SK-N-DZ (cell line): ENCODE measurements at regions not wholly inside any gene's neighbourhood (a gene's known extent, or its start where the extent isn't known, plus 50 kb on each side); places are given as distances from the start of the nearest gene placed in this dataset.
A peak's percentile ranks its signal among the peaks of the same experiment; 100 is the strongest.

Experiments
- DNase-seq: peaks from one replicate; pipeline ENCODE4 v3.0.0-alpha.2; 2015; ENCODE audit warnings: low spot score

DNA sequence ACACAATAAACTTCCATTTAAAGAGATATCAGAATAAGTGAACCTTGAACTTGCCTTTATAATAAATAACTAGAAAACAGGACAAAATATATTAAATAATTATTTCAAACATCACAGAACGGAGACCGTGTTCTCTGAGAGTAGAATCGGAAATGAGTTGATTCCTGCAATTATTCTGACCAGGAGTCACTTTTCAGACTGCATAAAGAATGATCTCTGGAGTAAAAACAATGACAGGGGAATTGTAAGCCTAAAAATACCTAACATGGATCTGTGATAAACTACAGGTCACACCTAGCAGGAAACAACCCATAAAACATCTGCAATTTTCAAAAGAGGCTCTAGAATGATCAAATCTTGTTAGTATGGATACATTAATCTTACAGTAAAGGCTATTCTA, 577.5 kb upstream of the SORCS1 start:
- no peak for DNase-seq

DNA sequence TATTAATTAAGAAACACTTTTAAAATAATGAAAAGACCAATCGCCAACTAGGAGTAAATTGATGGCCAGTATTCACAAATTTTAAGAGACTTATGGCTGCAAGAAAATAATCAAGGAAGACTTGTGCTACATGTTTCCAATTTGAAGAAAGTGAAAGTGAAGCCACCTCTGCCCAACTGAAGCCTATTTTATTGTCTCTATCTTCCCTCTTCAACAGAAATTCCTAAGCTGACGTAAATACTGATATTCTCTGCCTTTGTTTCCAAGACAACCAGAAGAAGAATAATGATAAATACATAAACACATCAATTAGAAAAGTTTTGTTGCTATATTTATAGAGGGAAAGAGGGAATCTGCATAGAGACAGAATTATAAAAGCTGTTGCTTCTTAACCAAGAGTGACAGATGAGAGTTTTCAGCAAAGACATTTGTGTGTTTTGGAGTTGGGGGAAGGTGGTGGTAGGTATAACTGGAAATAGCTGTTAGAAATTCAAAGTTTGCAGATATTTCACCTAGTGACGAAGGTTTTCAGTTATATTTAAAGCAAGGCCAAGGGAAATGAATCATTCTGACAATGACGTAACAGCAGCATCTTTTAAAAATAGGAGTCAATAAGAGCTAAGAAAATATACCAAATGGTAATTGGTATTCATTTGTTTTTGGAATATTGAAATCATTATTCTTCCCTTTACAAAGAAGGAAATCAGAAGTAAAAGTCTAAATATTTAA, 576.6 kb upstream of the SORCS1 start:
- DNase-seq: no peak

DNA sequence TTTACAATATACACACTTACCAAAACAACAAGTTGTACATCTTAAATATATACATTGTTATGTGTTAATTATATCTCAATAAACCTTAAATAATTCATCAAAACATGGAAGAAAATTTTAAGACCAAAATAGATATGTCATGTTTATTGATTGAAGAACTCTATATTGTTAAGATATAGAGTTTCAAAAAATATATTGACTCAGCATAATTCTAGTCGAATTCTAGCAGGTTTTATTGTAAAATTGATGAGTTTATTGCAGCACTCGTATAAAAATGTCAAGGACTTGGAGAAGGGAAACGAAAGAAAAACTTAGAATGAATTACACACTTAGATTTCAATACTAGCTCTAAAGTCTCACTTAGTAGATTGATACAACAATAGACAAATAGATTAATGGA, 575.4 kb upstream of the SORCS1 start:
- no peak for DNase-seq

DNA sequence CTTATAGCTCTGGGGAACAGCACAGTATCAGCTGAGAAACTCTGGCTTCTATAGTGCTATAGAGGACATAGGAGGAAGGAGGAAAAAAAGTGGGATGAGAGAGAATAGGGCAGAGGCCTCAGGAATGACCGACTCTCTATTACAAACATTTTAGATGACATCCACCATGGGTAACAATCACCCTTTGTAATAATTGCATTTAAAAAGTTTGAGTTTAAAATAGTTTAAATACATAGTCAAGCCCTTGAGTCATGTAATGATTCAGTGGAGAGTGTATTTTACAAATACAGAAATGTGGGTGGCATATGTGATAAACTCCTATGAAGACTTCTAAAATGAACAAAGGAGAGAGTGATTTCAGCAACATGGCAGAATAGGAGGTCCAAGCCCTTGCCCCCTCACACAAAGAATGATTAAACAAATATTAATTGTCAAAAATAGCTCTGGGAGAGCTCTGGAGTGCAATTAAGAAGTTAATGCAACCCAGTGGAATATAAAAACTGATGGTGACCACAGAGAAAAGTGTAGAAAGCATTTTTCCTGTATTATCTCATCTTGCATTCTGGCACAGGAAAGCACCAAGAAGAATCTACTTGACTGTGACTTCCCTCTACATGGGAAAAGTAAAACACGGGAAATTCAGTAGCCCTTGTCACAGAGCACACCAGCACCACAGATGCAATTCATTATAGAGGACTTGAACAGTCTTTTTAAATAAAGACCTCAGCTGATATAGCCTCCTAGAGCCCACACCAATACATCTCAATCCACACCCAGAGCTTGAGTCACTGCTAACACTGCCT, 569.0 kb upstream of the SORCS1 start:
- DNase-seq: no peak

DNA sequence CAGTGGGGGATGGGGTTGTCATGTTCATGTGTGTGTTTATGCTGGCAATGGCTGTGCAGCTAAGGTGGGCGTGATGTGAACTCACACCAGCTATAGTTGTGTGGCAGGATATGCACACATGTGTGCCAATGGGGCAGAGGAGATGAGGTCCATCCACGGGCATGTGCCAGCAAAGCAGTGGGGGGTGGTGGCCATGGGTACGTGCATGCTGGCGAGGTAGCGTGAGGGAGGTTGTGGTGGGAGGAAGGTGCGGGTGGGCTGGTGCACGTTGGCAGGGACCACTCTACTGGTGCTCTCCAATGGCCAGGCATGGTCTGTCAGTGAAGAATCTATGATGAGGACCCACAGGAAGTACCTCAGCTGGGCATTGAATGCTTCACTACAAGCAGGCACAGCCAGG, 567.5 kb upstream of the SORCS1 start:
- DNase-seq: no peak

DNA sequence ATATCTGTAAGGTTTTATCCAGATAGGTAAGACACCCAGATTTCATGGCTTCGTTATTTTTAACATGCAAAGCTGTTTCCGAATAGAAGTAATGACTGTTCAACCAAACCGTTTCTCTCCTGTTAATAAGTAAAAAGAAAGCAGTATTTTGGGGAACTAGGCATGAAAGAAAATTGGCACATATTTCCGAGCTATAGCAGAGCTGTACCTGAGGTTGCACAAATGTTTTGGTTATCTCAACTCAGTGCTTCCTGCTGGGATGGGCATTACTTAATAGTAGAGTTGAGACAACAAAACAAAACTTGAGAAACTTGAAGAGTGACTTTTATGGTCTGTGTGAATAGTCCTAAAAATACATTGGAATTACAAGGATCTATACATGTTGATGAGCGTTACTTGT, 564.3 kb upstream of the SORCS1 start:
- DNase-seq: no peak

DNA sequence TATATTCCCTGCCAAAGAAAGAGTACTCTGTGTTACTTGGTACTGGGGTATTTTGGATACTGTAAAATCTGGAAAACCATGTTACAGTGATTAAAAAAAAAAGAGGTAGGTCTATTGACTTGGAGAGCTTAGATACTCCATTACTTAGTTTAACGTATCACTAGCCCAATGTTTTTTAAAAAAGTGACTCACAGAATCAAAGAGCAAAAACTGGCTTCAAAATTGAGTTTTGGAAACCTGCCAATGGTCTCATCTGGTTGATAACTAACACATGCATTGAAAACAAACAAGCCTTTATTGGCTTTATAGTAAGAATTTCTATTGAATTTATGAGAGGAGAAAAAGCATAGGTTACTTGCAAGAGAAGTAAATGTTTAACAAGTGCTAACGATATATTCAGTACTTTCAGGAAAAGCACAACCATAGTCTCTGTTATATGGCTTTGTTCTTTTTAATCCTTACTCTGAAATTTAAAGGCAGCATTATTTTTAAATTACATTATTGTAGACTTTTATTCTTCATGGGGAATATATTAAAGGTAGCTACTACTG, 563.3 kb upstream of the SORCS1 start:
- no peak for DNase-seq

DNA sequence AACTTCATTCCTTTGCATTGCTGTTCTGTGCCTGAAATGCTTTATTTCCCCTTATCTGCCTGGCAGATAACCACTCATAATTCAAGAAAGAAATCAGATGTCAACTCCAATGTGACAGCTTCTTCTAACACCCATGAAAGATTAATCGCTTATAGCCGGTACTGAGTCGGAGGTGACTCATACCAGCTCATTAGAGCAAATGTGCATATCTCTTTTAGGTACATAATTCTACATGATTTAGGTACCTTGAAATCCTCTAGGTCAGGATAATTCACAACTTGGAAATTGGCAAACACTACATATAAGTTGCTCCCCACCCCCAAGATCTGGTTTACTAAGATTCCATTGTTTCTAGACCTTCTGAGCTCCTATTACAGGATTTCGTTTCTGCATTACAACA, 554.4 kb upstream of the SORCS1 start:
- no peak for DNase-seq

DNA sequence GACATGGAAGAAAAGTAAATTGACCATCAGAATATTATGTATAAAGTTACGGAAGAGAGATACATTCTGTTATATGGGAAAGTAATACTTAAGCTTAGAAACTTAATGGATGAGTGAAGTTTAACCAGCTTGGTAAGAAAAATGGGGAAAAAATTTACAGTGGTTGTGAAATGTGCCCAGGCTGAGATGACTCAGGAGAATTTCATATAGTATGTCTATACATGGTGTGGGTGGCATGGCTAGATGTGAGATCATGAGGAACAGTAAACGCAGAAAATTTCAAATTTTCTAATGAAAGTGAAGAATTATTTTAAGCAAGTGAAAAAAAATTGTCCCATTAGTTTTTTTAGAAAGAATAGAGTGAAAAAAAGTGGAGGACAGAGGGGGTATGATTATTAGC, 552.5 kb upstream of the SORCS1 start:
- DNase-seq: no peak

DNA sequence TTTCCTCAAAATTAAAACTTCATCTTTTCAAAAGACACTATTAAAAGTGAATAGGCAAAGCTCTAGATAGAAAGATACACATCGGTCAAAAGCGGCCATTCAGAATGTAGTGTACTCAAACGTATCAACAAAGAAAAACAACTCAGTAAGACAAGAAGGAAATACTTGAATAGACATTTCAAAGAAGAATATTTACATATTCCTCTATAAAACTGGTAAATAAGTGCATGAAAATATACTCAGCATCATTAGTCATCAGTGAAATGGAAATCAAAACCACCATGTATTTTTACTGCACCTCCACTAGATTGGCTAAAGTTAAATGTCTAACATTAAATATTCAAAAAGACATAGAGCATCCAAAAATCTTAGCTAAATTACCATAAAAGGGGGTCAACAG, 551.1 kb upstream of the SORCS1 start:
- no peak for DNase-seq

DNA sequence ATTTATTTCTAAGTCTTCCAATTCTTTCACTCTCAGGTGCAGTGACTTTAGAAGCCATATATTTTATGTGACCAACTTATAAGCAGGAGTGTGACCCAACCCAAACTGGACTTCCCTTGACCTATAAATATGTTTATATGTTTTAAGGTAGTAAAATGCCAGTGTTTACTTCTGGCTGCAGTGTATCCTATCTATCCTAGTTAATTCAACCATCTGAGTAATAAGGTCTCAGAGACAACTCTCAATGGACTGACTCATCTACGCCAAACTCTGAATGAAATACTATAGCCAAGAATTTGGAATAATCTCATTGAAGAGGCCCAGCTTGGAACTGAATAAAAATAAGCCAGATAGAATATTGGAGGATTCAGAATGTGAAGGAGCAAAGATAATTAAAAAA, 544.5 kb upstream of the SORCS1 start:
- no peak for DNase-seq

DNA sequence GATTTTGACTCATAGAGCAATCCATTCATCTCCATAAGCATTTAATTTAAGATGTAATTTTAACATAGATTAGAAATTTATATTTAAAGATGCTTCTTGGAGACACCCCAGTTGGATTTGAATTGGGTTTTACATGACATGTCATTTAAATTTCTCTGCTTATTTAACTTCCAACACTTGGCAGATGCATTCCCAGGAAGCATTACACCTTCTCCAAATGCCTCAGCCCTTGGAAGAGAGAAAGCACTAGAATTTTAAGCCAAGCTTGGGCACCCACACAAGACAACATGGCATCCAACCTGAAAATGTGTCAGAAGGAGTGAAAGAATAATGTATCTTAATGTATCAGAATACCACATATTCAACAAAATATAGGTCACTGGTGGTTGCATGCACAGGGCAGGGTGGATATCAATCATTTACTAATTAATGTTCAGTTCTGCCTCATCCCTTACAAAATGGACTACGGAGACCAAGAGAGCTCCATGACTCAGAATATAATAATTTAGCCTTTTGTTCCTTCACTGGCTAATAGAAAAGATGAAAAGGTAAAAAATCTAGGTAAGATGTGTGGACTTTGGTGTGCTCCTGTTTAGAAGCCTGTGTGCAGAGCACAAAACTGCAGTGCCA, 541.7 kb upstream of the SORCS1 start:
- DNase-seq: no peak

DNA sequence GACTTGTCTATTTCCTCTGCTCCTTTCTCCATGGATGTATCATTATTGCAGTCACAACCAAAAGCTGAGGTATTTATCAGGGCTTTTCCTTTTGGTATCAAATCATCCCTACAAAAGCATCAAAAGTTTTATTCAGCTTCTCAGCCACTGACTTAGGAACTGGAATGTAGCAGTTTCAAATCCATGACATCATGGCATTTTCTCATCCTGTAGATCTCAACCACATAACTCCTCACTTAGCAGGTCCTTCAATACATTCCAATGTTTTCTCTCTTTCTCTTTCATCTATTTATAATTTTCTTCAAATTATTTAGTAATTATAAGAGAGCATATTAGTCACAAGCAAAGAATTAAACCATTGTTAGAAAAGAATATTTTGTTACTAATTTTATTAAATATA, 537.4 kb upstream of the SORCS1 start:
- no peak for DNase-seq

DNA sequence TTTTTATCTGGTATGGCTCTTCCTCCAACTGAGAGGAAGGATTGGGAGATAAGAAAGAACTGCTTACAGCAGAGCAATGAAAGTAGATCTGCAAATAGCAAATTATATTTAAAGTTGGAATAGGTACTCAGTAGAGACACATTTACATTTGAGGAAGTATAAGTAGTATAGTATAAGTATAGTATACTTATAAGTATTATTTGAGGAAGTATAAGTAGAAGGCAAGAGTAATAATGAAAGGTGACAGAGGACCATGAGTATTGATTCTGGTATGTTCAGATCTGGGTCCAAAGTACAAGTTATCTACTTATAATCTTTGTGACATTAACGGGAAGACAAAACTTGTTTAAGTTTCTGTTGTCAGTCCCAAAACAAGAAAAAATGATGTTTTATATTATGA, 527.6 kb upstream of the SORCS1 start:
- no peak for DNase-seq

DNA sequence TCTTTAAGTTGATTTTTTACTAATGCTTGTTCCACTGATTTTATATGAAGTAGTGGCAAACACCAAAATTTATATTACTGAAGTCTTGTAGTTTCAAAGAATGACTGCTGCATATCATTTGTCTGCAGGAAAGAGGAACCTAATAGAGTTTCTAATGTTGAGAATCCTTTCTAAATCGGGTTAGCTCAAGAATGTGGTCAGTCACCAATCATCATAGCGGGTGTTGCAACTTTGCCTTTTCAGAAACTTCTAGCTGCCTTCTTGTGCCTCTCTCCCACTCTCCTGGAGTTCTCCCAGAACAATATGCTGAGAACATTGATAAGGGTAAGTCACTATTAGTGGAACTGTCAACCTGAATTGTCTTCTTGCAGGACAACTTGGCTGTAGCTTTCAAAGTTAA, 524.8 kb upstream of the SORCS1 start:
- no peak for DNase-seq

DNA sequence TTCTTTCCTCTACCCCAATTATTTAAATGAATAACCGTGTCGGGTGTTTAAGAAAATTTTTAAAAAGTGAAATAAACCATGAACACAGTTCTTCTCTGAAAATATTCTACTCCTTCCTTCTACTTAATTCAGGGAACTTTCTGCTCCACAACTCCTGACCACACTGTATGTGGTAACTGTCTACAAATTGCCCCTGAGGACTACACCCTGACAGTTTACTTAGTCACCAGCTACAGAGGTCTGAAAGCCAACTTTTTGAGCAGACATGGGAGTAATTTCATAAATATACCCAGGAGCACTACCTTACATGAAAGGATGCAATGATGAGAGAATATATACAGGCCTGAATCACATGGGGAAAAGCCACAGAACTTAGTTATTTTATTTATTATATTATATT, 523.2 kb upstream of the SORCS1 start:
- no peak for DNase-seq

DNA sequence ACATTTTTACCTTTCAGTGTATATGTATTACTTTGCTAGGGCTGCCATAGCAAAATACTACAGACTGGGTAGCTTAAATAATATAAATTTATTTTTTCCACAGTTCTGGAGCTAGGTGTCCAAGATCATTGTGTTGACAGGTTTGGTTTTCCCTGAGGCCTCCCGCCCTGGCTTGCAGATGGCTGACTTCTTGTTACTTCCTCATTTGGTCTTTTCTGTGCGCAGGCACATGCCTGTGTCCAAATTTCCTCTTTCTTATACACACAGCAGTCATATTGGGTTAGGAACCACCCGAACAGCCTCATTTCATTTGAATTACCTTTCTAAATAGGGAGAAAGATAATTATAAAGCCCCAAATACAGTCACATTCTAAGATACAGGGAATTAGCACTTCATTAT, 521.6 kb upstream of the SORCS1 start:
- DNase-seq: no peak

DNA sequence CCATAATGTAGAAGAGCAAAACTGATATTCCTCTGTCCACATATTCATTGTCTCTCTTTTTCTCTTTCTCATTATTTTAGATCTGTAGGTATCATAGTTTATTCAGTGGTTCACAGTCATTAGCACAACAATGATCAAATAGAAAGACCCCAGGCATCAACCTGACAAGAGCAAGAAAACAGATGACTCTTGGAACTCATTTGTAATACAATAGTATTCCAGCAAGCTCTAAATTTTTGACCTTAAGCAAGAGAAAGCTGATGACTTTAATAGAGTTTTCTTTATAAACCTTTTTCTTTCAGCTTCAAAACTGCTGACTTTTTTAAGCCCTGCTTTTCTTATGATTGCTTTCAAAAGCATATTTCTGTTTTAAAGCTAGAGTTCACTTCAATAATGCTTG, 507.5 kb upstream of the SORCS1 start:
- DNase-seq: no peak

DNA sequence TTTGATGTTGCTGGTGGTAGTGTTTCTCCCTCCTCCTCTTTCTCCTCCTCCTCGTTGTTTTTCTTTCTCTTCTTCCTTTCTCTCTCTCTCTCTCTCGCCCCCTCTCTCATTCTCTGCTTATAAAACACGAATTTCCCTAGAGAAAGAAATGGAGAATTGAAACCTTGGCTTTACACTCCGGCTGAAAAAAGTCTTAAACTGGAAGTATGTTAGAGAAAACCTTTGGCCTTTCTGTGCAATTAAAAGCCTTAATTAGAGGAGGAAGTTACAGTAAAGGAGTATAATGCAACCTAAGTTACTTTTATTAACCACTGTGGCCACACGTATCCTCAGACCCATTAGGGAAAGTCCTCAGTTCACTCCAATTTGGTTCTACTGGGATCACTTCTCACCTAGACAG, 501.7 kb upstream of the SORCS1 start:
- no peak for DNase-seq

DNA sequence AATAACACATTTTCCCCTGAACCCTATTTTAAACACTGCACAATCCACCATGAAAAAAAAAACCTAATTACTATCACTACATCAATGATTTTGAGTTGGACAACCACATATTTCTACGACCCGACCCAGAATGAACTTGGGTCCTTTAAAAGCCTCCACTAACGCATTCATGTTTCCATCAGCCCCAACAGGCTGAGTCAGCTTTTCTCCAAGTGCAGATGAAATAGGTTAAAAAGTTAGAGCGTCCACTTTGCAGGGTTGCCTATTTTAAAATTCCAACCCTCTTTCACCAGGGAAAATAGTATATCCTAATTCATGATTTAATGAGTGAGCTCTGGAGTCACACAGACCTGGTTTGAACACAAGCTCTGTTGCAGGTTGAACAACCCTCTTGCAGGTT, 501.0 kb upstream of the SORCS1 start:
- no peak for DNase-seq

DNA sequence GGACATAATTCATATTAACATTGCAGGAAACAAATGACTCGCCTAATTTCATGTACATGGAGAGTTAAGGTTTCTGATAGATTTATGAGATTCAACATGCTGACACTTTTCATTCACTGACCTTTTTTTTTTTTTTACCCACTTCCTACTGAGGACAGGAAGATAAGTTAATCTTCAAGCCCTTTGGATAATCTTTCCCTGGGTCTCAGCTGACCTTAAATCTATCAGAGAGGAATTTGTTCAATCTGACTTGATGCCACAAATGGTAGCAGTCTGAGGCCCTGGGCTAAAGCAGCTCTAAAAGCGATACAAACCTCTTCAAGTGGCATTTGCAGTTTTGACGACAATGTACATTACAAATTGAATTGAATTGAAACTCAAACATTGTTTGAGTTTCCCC, 493.3 kb upstream of the SORCS1 start:
- DNase-seq: no peak

DNA sequence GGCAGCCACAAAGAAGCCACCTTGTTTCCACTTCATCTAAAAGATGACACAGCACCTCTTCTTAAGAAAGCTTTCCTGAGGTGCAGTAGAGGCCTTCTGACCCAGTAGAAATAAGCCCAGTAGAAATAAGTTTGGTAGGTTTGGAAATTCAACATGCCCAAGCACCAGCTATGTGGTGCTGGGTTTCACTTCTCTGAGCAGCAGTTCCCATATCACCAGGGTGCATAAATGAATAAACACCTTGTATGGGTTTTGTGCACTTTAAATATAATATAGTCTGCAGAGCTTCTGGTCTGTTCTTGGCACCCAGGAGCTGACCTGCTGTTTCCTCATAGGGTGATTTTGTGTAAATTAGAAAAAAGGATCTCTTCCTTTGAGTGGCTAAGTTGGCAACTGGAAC, 492.4 kb upstream of the SORCS1 start:
- DNase-seq: no peak

DNA sequence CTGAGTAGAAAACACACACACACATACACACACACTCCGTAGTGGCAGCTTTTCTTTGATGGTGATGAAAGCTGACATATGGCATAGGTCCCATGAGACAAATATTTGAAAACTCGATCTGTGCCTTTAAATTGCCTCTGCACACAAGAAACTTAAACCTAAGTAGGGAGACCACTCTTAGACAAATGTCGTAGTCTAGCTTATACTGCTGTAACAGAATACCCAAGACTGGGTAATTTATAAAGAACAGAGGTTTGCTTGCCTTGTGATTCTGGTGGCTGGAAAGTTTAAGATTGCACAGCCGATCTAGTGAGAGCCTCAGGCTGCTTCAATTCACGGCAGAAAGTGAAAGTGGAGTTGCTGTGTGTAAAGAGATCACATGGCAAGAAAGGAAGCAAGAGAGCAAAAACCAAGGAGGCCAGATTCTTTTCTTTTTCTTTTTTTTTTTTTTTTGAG, 489.4 kb upstream of the SORCS1 start:
- DNase-seq: peak; percentile 45
